ENCODE measurements at regions not wholly inside any gene's neighbourhood (a gene's known extent, or its start where the extent isn't known, plus 50 kb on each side); places are given as distances from the start of the nearest gene placed in this dataset.

- no peak for FAIRE-seq
- ChIA-PET CTCF (no interaction called here), POLR2A (no interaction called here)
- DNase-seq (ENCODE audit: low read depth in 1 of 2, low spot score in 1 of 2), result no peak
- no peak overlapping the region for H3K27ac ChIP-seq
- 0% methylated on average over 1 of the region's 1 CpG for WGBS (ENCODE audit: missing lambda C conversion rate)
- TF ChIP-seq RNF2 (IDR thresholded peaks at IDR 0.05; ENCODE audit: borderline replicate concordance, low read depth), result no peak
- no peak for TF ChIP-seq CBX2 (IDR thresholded peaks at IDR 0.05; ENCODE audit: borderline replicate concordance, low read depth)
- no peaks in the 10 kb centered on the region for H3K9me3 ChIP-seq
- H3K4me2 ChIP-seq, result no peak overlapping the region
- H3K4me1 ChIP-seq, result no peaks in the 10 kb centered on the region
- H3K4me3 ChIP-seq, result no peak overlapping the region
- ATAC-seq, result no peak
These were observed 599.8 kb downstream of the FRK start for GRCh38 chr6:115460913-115461312.

DNA sequence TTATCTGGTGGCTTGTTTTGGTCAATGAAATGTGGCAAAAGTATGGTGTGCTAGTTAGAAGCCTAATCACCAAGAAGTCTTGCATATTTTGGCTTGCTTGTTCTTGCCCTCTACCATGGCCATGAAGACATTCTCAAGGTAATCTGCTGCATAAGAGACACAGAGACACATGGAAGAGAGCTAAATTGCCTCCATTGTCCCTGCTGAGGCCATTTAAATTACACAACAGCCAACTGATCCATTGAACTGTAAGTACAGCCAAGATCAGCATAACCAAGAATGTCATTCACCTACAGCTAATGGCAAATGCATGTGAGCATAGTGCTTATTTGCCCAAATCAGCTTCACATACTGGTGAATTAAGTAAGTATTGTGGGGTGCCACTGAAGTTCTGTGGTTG lies 603.8 kb downstream of the FRK start:
- Histone ChIP-seq H3K4me1 (no peaks in the 10 kb centered on the region), H3K4me2 (no peak overlapping the region), H3K27ac (no peak overlapping the region), H3K4me3 (no peak overlapping the region), H3K9me3 (no peaks in the 10 kb centered on the region)
- TF ChIP-seq, protein P1, sequence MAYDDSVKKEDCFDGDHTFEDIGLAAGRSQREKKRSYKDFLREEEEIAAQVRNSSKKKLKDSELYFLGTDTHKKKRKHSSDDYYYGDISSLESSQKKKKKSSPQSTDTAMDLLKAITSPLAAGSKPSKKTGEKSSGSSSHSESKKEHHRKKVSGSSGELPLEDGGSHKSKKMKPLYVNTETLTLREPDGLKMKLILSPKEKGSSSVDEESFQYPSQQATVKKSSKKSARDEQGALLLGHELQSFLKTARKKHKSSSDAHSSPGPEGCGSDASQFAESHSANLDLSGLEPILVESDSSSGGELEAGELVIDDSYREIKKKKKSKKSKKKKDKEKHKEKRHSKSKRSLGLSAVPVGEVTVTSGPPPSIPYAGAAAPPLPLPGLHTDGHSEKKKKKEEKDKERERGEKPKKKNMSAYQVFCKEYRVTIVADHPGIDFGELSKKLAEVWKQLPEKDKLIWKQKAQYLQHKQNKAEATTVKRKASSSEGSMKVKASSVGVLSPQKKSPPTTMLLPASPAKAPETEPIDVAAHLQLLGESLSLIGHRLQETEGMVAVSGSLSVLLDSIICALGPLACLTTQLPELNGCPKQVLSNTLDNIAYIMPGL (CRISPR knock-in tag; IDR thresholded peaks at IDR 0.05; ENCODE audit: borderline replicate concordance), result no peak
- TF ChIP-seq CHD2 (IDR thresholded peaks at IDR 0.05; ENCODE audit: low read length, partially characterized antibody) (no peak), CEBPB (IDR thresholded peaks at IDR 0.05) (no peak), RAD21 (conservative IDR thresholded peaks at IDR 0.05 in 1 of 2, IDR thresholded peaks at IDR 0.05 in 1 of 2) (no peak), NR3C1 (IDR thresholded peaks at IDR 0.05) (no peak), GATA3 (IDR thresholded peaks at IDR 0.05; ENCODE audit: borderline replicate concordance) (no peak), MYC (IDR thresholded peaks at IDR 0.05; ENCODE audit: borderline replicate concordance, low read length) (no peak), EP300 (IDR thresholded peaks at IDR 0.05) (no peak), POLR2A (IDR thresholded peaks at IDR 0.05; ENCODE audit: low read length) (no peak), POLR2AphosphoS2 (conservative IDR thresholded peaks at IDR 0.05; ENCODE audit: low read length) (no peak), PHF8 (IDR thresholded peaks at IDR 0.05; ENCODE audit: borderline replicate concordance, low read depth) (no peak), ZSCAN20 (CRISPR knock-in tag; IDR thresholded peaks at IDR 0.05) (no peak), KDM5A (IDR thresholded peaks at IDR 0.05) (no peak), HOXA7 (CRISPR knock-in tag; IDR thresholded peaks at IDR 0.05) (no peak), EHF (CRISPR knock-in tag; IDR thresholded peaks at IDR 0.05) (no peak), ZC3H11A (IDR thresholded peaks at IDR 0.05) (no peak)
- no peak for ATAC-seq
- FAIRE-seq, result no peak
- ChIA-PET POLR2A (no interaction called here), CTCF (no interaction called here)
- no peak for DNase-seq (ENCODE audit: low read depth in 1 of 2, low spot score in 1 of 2)

GRCh38 chr6:115443825-115444478 lies 616.7 kb downstream of the FRK start:
- H3K27ac ChIP-seq, result no peak overlapping the region

DNA sequence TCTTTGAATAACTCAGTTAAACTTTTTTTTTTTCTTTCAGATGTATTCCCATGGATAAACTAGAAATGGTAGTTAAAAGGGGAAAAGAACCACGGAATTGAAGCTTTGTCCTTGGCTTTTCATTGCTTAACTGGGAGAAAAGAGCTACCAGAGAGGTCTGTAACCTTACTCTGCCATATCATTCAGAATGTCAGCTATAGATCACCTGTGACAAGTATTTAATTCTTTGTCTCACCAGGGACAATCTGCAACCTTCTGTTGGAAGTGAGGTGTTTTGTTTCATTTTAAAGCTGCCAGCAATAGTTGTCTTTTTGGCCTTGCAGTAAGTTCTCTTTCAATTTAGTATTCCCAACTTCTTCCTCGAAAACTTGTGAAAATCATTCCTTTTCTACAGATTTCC lies 618.4 kb downstream of the FRK start:
- Histone ChIP-seq H3K4me1 (no peaks in the 10 kb centered on the region), H3K4me2 (no peak overlapping the region), H3K4me3 (no peak overlapping the region), H3K9me3 (no peaks in the 10 kb centered on the region), H3K27ac (no peak overlapping the region)
- no peak for DNase-seq (ENCODE audit: low read depth in 1 of 2, low spot score in 1 of 2)
- no peak for FAIRE-seq
- no peak for ATAC-seq
- WGBS (ENCODE audit: missing lambda C conversion rate), result 0% methylated on average over 2 of the region's 2 CpGs
- CTCF ChIA-PET, result no interaction called here
- POLR2A ChIA-PET, result no interaction called here
- TF ChIP-seq GATA3 (IDR thresholded peaks at IDR 0.05; ENCODE audit: borderline replicate concordance), result no peak
- TF ChIP-seq ZC3H11A (IDR thresholded peaks at IDR 0.05), result no peak
- TF ChIP-seq ZFP36 (IDR thresholded peaks at IDR 0.05; ENCODE audit: borderline replicate concordance, partially characterized antibody), result no peak
- TF ChIP-seq CBX2 (IDR thresholded peaks at IDR 0.05; ENCODE audit: borderline replicate concordance, low read depth), result no peak
- TF ChIP-seq RAD21 (conservative IDR thresholded peaks at IDR 0.05 in 1 of 2, IDR thresholded peaks at IDR 0.05 in 1 of 2), result no peak
- no peak for TF ChIP-seq SREBF2 (IDR thresholded peaks at IDR 0.05)
- no peak for TF ChIP-seq HEYL (CRISPR knock-in tag; IDR thresholded peaks at IDR 0.05)
- TF ChIP-seq RNF2 (IDR thresholded peaks at IDR 0.05; ENCODE audit: borderline replicate concordance, low read depth), result no peak
- no peak for TF ChIP-seq CEBPB (IDR thresholded peaks at IDR 0.05)
- no peak for TF ChIP-seq POLR2AphosphoS2 (conservative IDR thresholded peaks at IDR 0.05; ENCODE audit: low read length)
- TF ChIP-seq MAFK (IDR thresholded peaks at IDR 0.05; ENCODE audit: partially characterized antibody), result no peak
- TF ChIP-seq PHF8 (IDR thresholded peaks at IDR 0.05; ENCODE audit: borderline replicate concordance, low read depth), result no peak
- TF ChIP-seq ZNF302 (CRISPR knock-in tag; IDR thresholded peaks at IDR 0.05), result no peak
- TF ChIP-seq, protein P1 (CRISPR knock-in tag; IDR thresholded peaks at IDR 0.05; ENCODE audit: borderline replicate concordance), result no peak
- TF ChIP-seq CBX8 (IDR thresholded peaks at IDR 0.05), result no peak
- TF ChIP-seq POLR2A (IDR thresholded peaks at IDR 0.05; ENCODE audit: low read length), result no peak
- TF ChIP-seq, protein P2, sequence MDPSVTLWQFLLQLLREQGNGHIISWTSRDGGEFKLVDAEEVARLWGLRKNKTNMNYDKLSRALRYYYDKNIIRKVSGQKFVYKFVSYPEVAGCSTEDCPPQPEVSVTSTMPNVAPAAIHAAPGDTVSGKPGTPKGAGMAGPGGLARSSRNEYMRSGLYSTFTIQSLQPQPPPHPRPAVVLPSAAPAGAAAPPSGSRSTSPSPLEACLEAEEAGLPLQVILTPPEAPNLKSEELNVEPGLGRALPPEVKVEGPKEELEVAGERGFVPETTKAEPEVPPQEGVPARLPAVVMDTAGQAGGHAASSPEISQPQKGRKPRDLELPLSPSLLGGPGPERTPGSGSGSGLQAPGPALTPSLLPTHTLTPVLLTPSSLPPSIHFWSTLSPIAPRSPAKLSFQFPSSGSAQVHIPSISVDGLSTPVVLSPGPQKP (IDR thresholded peaks at IDR 0.05; ENCODE audit: low read depth, low read length), result no peak

More at GRCh38 chr6:115443825-115444478, 616.7 kb downstream of the FRK start:
- Histone ChIP-seq H3K4me3 (no peak overlapping the region), H3K4me1 (no peaks in the 10 kb centered on the region), H3K4me2 (no peak overlapping the region), H3K9me3 (no peaks in the 10 kb centered on the region)
- FAIRE-seq, result no peak
- POLR2A ChIA-PET, result no interaction called here
- TF ChIP-seq MAX (IDR thresholded peaks at IDR 0.05), result no peak
- ATAC-seq, result no peak
- no peak for DNase-seq (ENCODE audit: low read depth in 1 of 2, low spot score in 1 of 2)
- CTCF ChIA-PET, result no interaction called here
- 16% methylated on average over 4 of the region's 4 CpGs for WGBS (ENCODE audit: missing lambda C conversion rate)
